GM19240 (cell line): ENCODE measurements at regions not wholly inside any gene's neighbourhood (a gene's known extent, or its start where the extent isn't known, plus 50 kb on each side); places are given as distances from the start of the nearest gene placed in this dataset.

Experiments used
- DNase-seq: peaks from one replicate; pipeline ENCODE4 v3.0.0; 2011; ENCODE audit warnings: low spot score; ENCODE audit not compliant: insufficient read length

DNA sequence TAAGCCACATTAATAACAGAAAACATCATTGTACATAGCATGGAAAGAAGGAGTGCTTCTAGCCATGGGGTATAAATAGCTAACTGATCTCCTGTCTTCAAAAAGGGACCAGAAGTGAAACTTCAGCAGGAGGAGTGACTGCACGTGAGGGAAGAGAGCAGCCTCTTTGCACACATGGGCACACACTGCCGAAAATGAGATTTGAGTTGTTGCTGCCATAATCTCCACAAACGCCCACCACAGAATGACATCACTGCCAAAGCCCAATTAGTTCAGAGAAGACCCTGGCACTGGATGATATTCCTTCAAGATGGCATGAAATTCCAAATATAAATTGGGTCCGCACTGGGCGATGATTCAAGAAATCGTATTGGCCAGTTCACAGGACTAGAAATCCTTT is 238.9 kb upstream of the NR4A3 start:
- no peak for DNase-seq

GRCh38 chr9:99588299-99588698 is 233.4 kb upstream of the NR4A3 start:
- no peak for DNase-seq

DNA sequence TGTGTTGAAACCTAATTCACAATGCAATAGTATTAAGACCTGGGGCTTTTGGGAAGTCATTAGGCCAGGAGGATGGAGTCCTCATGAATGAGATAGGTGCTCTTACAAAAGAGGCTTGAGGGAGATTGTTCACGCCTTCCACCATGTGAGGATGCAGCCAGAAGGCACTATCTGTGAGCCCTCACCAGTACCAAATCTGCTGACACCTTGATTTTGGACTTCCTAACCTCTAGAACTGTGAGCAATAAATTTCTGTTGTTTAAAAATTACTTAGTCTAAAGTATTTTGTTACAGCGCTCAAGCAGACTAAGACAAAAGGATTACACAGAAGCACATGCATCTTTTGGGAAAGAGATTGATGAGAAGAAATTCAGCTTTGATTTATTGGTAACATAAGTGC is 232.9 kb upstream of the NR4A3 start:
- no peak for DNase-seq

DNA sequence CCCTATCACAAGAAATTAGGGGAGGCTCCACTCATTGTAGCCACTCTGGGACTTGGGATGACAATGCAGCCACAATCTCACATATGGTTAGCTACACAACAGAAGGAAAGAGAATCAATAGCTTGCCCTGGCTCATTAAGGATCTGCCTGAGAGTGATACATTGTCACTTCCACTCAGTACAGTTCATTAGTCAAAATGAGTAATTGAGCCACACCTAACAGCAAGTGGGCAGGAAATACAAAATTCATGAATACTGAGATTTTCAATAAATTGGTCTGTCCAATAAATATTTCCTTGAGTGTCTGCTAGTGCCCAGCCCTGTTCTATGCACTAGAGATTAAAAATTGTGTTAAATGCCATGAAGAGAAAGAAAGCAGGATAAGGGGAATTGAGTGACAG is 231.3 kb upstream of the NR4A3 start:
- no peak for DNase-seq

GRCh38 chr9:99590840-99591239 is 230.8 kb upstream of the NR4A3 start:
- no peak for DNase-seq

DNA sequence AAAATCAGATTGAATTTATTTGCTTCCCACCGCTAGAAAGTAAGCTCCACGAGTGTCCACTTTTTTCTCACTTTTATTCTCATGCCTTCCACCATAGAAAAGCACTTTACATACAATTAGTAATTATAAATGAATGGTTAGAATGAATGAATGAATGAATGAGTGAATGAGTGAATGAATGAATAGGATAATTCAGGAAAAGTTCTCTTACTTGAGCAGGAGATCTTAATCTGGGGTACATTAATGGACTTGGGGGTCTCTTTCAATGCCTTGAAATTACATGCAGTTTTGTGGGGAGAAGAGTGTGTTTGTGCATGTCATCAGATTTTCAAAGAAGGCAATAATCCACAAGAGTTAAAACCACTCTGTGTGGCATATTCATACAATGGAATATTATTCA is 229.9 kb upstream of the NR4A3 start:
- no peak for DNase-seq

GRCh38 chr9:99592834-99593574 is 228.7 kb upstream of the NR4A3 start:
- no peak for DNase-seq

DNA sequence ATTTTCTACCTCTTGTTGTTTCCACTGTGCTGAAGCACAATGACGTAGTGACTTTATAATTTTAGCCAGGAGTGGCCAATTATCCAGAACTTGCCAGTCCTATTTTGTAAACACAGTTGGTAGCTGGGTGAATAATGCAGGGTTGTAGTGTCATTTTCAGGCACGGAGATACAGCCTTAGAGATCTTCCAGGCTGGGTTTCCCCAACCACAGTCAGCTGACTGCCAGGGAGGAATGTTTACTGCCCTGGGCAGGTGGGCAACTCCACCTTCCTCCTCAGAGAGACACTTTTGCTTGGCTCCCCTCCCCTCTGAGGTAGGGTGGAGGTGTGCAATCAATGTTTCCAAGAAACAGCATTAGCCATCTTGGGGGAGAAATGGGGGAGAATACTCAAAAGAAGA is 228.1 kb upstream of the NR4A3 start:
- no peak for DNase-seq

GRCh38 chr9:99594056-99594780 is 227.5 kb upstream of the NR4A3 start:
- DNase-seq = no peak

GRCh38 chr9:99595796-99596195 is 225.9 kb upstream of the NR4A3 start:
- DNase-seq = no peak

DNA sequence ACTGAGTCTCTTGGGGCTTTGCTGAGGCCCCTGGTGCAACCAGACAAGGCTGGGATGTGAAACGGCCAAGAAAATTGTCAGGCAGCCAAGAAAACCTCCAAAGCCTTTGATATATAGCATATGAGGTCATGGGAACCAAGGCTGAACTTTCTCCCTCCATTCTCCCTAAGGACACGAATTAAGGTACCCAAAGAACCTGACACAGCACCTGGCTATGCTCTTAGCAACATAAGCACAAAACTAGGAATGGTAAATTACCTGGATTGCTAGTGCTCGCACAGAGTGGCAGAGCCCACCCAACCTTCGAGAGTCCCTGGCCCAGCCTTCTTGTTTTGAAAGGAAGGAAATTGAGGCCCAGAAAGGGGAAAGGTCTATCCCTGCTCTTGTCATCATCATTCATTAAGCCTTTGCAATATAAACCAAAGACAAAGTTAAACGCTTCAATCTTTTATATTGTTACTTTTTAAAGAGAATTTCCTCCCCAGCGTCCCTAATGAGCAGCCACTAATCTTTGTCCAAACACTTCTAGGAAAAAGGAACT is 220.0 kb upstream of the NR4A3 start:
- no peak for DNase-seq

GRCh38 chr9:99602854-99603253 is 218.8 kb upstream of the NR4A3 start:
- no peak for DNase-seq

DNA sequence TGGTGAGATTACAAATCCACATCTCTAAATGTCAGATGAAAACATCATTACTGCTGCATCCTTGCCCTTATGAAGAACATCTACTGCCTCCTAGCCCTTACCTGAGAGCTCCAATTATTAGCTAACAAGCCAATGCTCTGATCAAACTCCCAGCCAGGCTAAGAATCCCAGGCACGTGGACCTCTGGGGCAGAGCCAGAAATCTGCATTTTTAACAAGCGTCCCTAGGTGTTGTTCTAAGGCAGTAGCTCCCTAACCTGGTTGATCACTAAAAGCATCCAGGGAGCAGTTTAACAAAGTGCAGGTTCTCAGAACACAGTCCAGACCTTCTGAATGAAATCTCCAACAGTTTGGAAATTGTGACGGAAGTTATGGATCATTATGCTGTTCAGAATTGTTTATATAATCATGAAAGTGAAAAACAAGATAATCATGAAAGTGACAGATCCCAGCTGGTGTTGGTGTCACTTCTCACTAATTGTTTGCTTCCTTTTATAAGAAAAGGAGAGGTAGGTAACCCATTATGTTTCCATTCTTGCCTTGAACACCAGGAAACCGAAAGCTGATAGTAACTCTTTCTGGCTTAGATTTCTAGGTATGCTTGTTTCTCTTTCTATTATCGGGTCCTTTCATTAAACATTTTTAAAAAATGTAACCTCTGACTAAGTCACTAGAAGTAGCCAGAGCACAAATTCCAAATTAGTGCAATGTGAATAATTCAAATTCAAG is 216.5 kb upstream of the NR4A3 start:
- no peak for DNase-seq

GRCh38 chr9:99606296-99606695 is 215.4 kb upstream of the NR4A3 start:
- DNase-seq = no peak

GRCh38 chr9:99606957-99607356 is 214.7 kb upstream of the NR4A3 start:
- no peak for DNase-seq

GRCh38 chr9:99607842-99608448 is 213.7 kb upstream of the NR4A3 start:
- DNase-seq = no peak

DNA sequence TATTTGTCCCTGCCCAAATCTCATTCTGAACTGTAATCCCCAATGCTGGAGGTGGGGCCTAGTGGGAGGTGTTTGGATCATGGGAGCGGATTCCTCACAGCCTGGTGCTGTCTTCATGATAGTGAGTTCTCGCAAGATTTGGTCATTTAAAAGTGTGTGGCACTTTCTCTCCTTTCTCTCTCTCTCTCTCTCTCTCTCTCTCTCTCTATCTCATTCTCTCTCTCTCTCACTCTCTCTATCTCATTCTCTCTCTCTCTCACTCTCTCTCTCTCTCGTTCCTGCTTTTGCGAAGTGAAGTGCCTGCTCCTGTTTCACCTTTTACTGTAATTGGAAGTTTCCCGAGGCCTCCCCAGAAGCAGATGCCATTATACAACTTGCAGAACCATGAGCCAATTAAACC is 207.3 kb upstream of the NR4A3 start:
- DNase-seq = no peak

- DNase-seq = no peak
Observed at GRCh38 chr9:99621040-99621439, 200.6 kb upstream of the NR4A3 start.

- DNase-seq = no peak
Observed at GRCh38 chr9:99622679-99623078, 199.0 kb upstream of the NR4A3 start.

DNA sequence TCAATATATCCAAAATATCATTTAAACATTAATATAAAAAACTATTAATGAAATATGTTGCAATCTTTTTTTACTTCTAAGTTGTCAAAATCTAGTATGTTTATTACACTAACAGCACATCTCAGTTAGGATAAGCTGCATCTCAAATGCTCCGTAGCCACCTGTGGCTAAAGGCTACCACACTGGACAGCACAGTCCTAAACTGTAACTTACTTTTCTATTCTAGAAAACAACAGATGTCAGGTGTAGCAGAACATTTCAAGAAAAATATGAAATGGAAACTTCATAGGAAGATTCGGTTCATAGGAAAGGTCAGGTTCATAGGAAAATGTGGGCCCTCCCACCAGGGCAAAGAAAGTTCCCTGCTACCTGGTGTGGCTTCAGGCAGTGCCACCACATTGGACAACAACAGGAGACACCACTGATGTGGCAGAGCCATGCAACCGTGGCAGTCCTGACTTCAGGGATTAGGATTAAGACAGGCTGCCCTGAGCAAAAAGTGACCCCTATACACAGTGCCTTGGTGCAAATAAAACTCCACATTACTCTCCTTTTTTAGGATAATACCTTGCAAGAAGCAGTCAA is 197.8 kb upstream of the NR4A3 start:
- DNase-seq = no peak

- no peak for DNase-seq
Observed at GRCh38 chr9:99624499-99625233, 197.0 kb upstream of the NR4A3 start.
